Activated CD4-positive, alpha-beta memory T cell treated with anti-CD3 and anti-CD28 coated beads for 36 hours (primary cell): ENCODE measurements at regions not wholly inside any gene's neighbourhood (a gene's known extent, or its start where the extent isn't known, plus 50 kb on each side); places are given as distances from the start of the nearest gene placed in this dataset.

Experiments used
- CTCF ChIA-PET: fragments of 350-600 bp; sonication (Branson Sonifier 250); formaldehyde crosslinking; loops from one replicate; lab custom pipeline; 2021; ENCODE audit warnings: antibody characterized with exemption, inconsistent platforms; lab: Charles Lee
- POLR2A ChIA-PET: fragments of 350-600 bp; sonication (Branson Sonifier 250); formaldehyde crosslinking; loops from one replicate; lab custom pipeline; 2021; ENCODE audit warnings: antibody characterized with exemption; lab: Charles Lee
- DNase-seq: peaks from one replicate; pipeline ENCODE4 v3.0.0-alpha.2; 2020
- H3K27ac Mint-ChIP-seq: one replicate; pipeline ENCODE4 v1.8.0; 2021; ENCODE audit warnings: mixed read lengths
- H3K27me3 Mint-ChIP-seq: one replicate; pipeline ENCODE4 v1.8.0; 2021; ENCODE audit warnings: mixed read lengths
- H3K36me3 Mint-ChIP-seq: one replicate; pipeline ENCODE4 v1.8.0; 2021; ENCODE audit warnings: mixed read lengths
- H3K4me1 Mint-ChIP-seq: one replicate; pipeline ENCODE4 v1.8.0; 2021; ENCODE audit warnings: low read depth, mixed read lengths
- H3K4me3 Mint-ChIP-seq: one replicate; pipeline ENCODE4 v1.8.0; 2021; ENCODE audit warnings: mild to moderate bottlenecking, mixed read lengths
- H3K9me3 Mint-ChIP-seq: one replicate; pipeline ENCODE4 v1.8.0; 2021; ENCODE audit warnings: mixed read lengths
- intact Hi-C: fragments of 100-400 bp; cut with micrococcal nuclease; formaldehyde crosslinking; loops from one replicate; pipeline ENCODE4 v1.15.1; 2023

DNA sequence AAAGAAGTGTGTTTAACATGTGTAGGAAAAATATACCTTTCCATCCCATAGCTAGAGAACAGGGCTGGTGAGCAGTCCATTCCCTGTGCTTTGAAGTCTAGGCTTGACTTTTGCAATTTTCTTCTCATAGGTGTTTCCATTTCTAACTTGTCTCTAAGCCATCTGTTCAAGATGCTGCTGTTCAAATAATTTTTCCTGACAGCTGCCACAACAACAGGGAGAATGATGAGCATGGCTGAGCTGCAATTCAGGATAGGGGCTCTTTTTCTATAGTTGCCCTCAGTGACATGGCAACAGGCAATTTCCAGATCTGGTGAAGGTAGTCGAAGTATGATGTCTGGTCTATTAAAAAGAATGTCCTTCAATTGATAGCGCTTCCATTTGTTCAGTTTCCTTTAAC lies 103.0 kb upstream of the HS3ST5 start:
- intact Hi-C loops, result no loop called here
- no peaks in the 10 kb centered on the region for H3K4me1 Mint-ChIP-seq
- H3K27ac Mint-ChIP-seq, result no peak overlapping the region
- H3K4me3 Mint-ChIP-seq, result no peak overlapping the region
- DNase-seq, result no peak
- no peaks in the 10 kb centered on the region for H3K27me3 Mint-ChIP-seq
- no peaks in the 10 kb centered on the region for H3K9me3 Mint-ChIP-seq
- CTCF ChIA-PET, result no interaction called here
- POLR2A ChIA-PET, result no interaction called here
- no peaks in the 10 kb centered on the region for H3K36me3 Mint-ChIP-seq

DNA sequence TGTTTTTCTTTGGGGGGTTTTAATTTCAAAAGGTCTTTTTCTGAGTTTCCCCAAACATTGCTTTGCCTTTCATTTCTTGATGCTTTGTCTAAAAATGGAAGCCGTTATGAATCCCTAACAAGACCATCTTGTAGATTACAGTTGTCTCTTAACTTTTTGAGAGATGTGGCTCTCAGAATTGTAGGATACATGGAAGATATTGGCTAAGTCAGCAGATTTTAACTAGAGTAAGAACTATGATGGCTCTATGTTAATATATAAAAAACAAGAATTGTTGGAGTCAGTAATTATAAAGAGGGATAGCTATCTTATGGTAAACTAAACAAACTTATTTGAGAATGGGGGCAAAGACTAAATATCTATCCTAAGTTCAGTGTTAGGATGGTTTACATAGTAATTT lies 96.6 kb upstream of the HS3ST5 start:
- H3K27me3 Mint-ChIP-seq, result no peaks in the 10 kb centered on the region
- no peak overlapping the region for H3K27ac Mint-ChIP-seq
- no peaks in the 10 kb centered on the region for H3K36me3 Mint-ChIP-seq
- no peak for DNase-seq
- ChIA-PET POLR2A (no interaction called here), CTCF (no interaction called here)
- no peaks in the 10 kb centered on the region for H3K4me1 Mint-ChIP-seq
- H3K4me3 Mint-ChIP-seq, result no peak overlapping the region
- intact Hi-C loops, result no loop called here
- H3K9me3 Mint-ChIP-seq, result no peaks in the 10 kb centered on the region

DNA sequence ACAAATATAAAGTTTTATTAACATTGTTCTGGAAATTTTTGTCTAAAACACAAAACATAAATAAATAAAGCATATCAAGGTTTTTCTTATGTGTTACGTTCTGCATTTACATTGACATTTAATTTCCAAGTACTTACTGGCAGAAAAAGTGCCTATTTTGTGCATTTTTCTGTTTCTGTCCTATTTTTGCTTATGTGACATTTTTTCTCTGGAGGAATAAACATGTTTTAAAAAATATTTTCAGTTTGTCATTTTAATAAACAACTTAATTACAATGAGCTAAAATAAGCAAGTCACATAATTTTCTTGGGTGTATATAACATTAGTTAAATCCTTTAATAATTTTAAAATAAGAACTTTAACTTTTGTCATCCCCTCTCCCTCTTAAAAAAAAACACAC lies 94.4 kb upstream of the HS3ST5 start:
- H3K4me3 Mint-ChIP-seq, result no peak overlapping the region
- H3K27ac Mint-ChIP-seq, result no peak overlapping the region
- no peaks in the 10 kb centered on the region for H3K4me1 Mint-ChIP-seq
- H3K9me3 Mint-ChIP-seq, result no peaks in the 10 kb centered on the region
- CTCF ChIA-PET, result no interaction called here
- intact Hi-C loops, result no loop called here
- DNase-seq, result no peak
- no peaks in the 10 kb centered on the region for H3K27me3 Mint-ChIP-seq
- POLR2A ChIA-PET, result no interaction called here
- no peaks in the 10 kb centered on the region for H3K36me3 Mint-ChIP-seq

DNA sequence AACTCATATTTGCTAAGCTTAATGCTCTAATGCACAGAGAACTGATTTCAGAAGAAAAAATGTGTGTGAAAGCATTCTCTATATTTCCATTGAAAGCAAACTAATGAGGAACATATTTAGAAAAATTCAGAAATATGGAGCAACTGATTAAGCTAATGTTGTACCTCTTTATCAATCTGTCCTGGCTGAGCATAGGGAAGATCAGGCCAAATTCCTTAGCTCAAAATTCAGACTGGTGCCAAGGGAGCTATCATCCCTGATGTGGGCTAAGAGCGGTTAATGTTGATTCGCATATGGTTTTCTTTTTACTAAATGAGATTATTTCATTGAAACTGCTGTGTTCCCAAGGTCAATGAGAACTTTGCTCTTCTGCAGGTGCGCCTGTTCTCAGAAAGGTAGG lies 93.9 kb upstream of the HS3ST5 start:
- Mint-ChIP-seq H3K4me3 (no peak overlapping the region), H3K9me3 (no peaks in the 10 kb centered on the region), H3K27ac (no peak overlapping the region), H3K36me3 (no peaks in the 10 kb centered on the region), H3K4me1 (no peaks in the 10 kb centered on the region), H3K27me3 (no peaks in the 10 kb centered on the region)
- ChIA-PET CTCF (no interaction called here), POLR2A (no interaction called here)
- intact Hi-C loops, result no loop called here
- DNase-seq, result no peak

DNA sequence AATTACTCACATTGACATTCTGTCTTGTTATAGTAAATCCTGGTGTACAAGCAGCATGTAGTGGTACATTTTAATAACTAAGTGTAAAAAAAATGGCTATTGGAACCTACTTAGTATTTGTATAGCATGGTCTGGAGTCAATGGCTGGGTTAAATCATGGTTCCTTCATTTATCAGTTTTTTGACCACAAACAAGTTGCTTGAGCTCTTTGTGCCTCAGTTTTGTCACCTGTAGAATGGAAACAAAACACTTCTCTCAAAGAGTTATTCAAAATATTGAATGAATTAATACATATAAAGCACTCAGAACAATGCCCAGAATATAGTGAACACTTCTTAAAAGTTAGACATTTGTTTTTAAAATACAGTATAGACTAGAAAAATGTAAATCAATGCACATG lies 93.2 kb upstream of the HS3ST5 start:
- intact Hi-C loops, result no loop called here
- Mint-ChIP-seq H3K9me3 (no peaks in the 10 kb centered on the region), H3K27me3 (no peaks in the 10 kb centered on the region), H3K36me3 (no peaks in the 10 kb centered on the region), H3K27ac (no peak overlapping the region), H3K4me3 (no peak overlapping the region), H3K4me1 (no peaks in the 10 kb centered on the region)
- ChIA-PET POLR2A (no interaction called here), CTCF (no interaction called here)
- DNase-seq, result no peak

DNA sequence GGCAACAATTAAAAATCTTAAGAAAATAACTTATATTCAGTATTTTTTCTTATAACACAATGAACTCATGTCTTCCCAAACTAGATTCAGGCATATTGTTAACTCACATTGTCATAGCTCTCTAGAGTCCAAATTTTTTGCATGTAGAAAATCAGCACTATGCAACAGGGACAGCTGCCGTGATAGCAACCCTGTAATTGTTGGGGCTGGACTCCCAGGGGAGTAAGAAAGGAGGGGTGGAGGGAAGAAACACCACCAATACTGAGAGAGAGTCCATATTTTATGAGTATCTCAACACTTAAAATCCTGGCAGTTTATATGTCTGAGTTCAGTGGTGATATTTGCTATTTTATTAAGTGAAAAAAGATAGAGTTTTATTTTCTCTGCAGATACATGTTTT lies 89.6 kb upstream of the HS3ST5 start:
- no peaks in the 10 kb centered on the region for H3K9me3 Mint-ChIP-seq
- ChIA-PET POLR2A (no interaction called here), CTCF (no interaction called here)
- DNase-seq, result no peak
- no peak overlapping the region for H3K4me3 Mint-ChIP-seq
- H3K4me1 Mint-ChIP-seq, result no peaks in the 10 kb centered on the region
- intact Hi-C loops, result no loop called here
- H3K27me3 Mint-ChIP-seq, result no peaks in the 10 kb centered on the region
- no peaks in the 10 kb centered on the region for H3K36me3 Mint-ChIP-seq
- H3K27ac Mint-ChIP-seq, result no peak overlapping the region

DNA sequence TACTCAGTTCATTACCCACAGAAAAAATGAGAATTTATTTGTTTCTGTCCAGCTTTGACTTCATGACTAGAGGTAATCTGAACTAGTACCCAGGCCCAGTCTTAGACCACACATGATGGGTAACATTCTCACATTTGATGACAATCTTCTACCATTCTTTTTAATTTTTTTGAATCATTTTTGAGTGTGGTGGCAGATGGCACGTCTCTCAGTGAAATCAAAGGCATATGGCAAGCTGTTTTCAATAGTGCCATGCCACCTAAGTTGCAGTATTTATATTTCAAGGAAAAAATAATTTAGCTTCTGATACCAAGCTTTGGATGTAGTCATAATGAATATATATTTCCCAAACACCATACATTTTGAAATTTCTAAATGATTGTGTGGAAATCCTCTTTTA lies 88.8 kb upstream of the HS3ST5 start:
- ChIA-PET POLR2A (no interaction called here), CTCF (no interaction called here)
- no peak overlapping the region for H3K27ac Mint-ChIP-seq
- H3K36me3 Mint-ChIP-seq, result no peaks in the 10 kb centered on the region
- no peak for DNase-seq
- no peaks in the 10 kb centered on the region for H3K27me3 Mint-ChIP-seq
- H3K4me3 Mint-ChIP-seq, result no peak overlapping the region
- intact Hi-C loops, result no loop called here
- H3K4me1 Mint-ChIP-seq, result no peaks in the 10 kb centered on the region
- H3K9me3 Mint-ChIP-seq, result no peaks in the 10 kb centered on the region

DNA sequence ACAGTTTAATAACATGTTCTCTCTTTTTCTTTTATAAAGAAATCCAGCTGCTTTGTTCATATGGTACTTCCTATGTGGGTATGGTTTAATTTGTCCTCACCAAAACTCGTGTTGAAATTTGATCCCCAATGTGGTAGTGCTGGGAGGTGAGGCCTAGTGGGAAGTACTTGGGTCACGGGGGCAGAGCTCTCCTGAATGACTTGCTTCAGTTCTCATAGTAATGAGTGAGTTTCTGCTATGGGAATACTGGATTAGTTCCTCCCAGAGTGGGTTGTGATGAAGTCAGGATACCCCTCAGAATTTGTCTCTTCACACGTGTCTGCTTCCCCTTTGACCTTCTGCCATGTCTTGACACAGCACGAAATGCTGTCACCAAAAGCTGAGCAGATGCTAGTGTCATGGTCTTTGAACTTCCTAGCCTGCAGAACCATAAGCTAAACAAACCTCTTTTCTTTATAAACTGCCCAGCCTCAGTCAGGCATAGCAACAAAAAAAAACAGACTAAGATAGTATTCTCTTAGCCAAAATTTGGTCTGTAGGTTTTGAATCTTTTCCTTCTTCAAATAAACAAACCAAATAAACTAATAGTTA lies 87.8 kb upstream of the HS3ST5 start:
- H3K4me3 Mint-ChIP-seq, result no peak overlapping the region
- intact Hi-C loops, result no loop called here

DNA sequence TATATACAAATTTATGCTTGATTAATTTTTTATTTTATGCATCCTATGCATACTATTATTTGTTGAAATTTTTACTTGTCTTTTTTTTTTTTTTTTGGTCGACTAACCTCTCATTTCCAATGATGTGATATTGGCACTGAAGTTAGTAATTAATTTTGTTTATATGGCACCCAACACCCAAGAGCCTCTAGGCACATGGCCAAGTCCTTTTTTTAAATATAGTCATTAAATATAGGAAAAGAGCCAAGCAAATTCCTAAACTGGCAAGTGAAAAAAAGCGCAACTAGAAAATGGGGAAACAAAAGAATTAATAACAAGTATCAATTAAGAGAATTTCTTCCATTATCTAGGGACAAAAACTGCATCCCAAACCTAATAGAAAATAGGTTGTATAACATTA lies 85.5 kb upstream of the HS3ST5 start:
- H3K27ac Mint-ChIP-seq, result no peak overlapping the region
- H3K4me3 Mint-ChIP-seq, result no peak overlapping the region
- no peaks in the 10 kb centered on the region for H3K4me1 Mint-ChIP-seq
- ChIA-PET CTCF (no interaction called here), POLR2A (no interaction called here)
- H3K36me3 Mint-ChIP-seq, result no peaks in the 10 kb centered on the region
- no peak for DNase-seq
- no peaks in the 10 kb centered on the region for H3K27me3 Mint-ChIP-seq
- H3K9me3 Mint-ChIP-seq, result peaks cover 3% of the 10 kb centered on the region
- intact Hi-C loops, result no loop called here

More for the DNA sequence above, 87.8 kb upstream of the HS3ST5 start:
- Mint-ChIP-seq H3K9me3 (no peaks in the 10 kb centered on the region), H3K36me3 (no peaks in the 10 kb centered on the region), H3K27ac (no peak overlapping the region), H3K27me3 (no peaks in the 10 kb centered on the region), H3K4me1 (no peaks in the 10 kb centered on the region)
- POLR2A ChIA-PET, result no interaction called here
- no peak for DNase-seq
- CTCF ChIA-PET, result no interaction called here

DNA sequence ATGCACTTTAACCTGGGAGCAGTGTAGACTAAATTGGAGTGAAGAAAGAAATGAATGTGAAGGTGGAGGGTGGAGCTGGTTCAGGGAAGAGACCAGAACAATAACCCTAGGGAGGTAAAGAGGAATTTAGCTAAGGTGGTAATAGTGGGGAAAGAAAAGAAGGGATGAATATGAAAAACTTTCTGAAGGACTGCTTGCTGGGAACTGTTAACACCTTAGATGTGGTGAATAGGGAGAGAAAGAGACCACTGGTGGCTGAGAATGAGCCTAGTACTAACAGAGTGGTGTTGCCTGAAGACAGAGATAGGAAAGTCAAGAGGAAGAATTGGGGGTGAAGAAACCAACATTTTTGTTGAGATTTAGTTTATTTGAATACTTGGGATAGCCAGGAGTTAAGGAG lies 78.4 kb upstream of the HS3ST5 start:
- intact Hi-C loops, result no loop called here
- H3K9me3 Mint-ChIP-seq, result peaks cover 3% of the 10 kb centered on the region
- no peak overlapping the region for H3K27ac Mint-ChIP-seq
- no peak for DNase-seq
- H3K4me3 Mint-ChIP-seq, result no peak overlapping the region
- POLR2A ChIA-PET, result no interaction called here
- H3K27me3 Mint-ChIP-seq, result no peaks in the 10 kb centered on the region
- no peaks in the 10 kb centered on the region for H3K4me1 Mint-ChIP-seq
- CTCF ChIA-PET, result no interaction called here
- no peaks in the 10 kb centered on the region for H3K36me3 Mint-ChIP-seq

DNA sequence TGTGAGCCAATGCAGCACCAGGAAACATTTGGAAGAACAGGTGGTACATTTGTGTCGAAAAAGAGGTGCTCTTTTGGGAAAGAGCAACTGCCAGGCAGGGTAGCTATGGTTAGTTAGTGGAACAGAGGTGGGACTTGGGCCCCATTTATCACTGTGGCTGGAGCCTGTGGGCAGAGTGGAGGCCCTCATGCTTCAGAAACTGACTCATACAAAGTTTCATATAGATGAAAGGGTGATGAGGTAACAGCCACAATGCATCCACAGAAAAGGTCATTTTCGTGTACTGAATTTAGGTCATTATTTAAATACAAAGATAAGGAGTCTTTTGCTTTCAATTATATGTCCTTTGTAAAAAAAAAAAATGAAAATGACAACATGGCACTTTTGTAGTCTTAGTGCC lies 76.4 kb upstream of the HS3ST5 start:
- POLR2A ChIA-PET, result no interaction called here
- Mint-ChIP-seq H3K36me3 (no peaks in the 10 kb centered on the region), H3K9me3 (no peaks in the 10 kb centered on the region), H3K4me3 (no peak overlapping the region), H3K27me3 (no peaks in the 10 kb centered on the region), H3K27ac (no peak overlapping the region), H3K4me1 (no peaks in the 10 kb centered on the region)
- intact Hi-C loops, result no loop called here
- CTCF ChIA-PET, result no interaction called here
- DNase-seq, result no peak

DNA sequence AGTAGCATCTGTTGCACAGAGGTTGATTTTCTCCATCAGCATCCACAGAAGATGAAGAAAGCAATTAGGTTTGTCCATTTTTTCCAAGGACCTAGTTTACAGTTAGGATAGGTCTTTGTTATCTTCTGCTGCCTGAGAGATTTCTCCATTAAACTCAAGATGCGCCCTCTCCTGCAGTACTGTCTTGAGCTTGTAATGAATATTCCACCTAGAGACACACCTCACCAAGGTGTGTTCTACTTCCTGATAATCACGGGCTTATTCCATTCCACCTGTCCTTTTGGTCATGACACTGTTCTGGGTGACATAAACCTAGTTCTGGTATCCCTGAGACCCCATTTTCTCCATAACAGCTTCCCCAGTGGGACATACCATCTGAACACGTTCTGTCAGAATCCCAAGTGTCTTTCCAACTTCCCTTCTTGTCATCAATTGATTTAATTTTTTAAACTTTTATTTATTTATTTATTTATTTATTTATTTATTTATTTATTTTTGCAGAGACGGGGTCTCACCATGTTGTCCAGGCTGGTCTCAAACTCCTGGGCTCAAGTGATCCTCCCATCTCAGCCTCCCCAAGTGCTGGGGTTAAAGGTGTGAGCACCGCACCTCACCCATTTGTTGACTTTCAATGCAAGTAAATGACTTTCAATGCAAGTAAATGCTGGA lies 75.6 kb upstream of the HS3ST5 start:
- no peaks in the 10 kb centered on the region for H3K27me3 Mint-ChIP-seq
- H3K4me3 Mint-ChIP-seq, result no peak overlapping the region
- H3K4me1 Mint-ChIP-seq, result no peaks in the 10 kb centered on the region
- H3K27ac Mint-ChIP-seq, result no peak overlapping the region
- ChIA-PET CTCF (no interaction called here), POLR2A (no interaction called here)
- intact Hi-C loops, result no loop called here
- no peaks in the 10 kb centered on the region for H3K36me3 Mint-ChIP-seq
- H3K9me3 Mint-ChIP-seq, result no peaks in the 10 kb centered on the region
- no peak for DNase-seq

DNA sequence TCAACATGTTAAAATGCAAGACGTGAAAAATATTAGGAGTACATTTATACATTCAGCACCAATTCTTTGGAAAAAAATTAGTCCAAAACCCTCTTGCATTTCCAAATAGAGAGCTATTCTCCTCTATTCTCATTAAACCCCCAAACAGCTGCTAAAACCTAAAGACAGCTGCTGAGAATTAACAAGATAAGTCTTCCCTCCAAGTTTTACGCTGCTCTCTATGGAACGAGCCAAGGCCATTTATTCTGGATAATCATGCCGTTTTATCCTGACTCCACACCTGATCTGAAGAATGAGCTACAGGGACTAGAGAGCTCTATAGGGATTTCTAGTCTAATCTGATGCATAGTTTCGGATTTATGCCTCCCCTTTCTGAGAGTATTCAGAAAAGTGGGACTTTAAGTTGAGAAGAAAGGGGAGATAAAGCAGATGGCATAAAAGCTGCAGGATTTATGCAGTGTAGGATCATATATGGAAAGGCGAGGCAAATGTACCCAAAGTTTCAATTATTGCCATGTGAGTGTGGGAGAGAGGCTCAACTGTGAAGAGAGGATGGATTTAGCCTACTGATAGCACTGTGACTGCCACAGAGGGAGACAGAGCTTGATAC lies 64.7 kb upstream of the HS3ST5 start:
- intact Hi-C loops, result no loop called here
- Mint-ChIP-seq H3K27me3 (no peaks in the 10 kb centered on the region), H3K9me3 (no peaks in the 10 kb centered on the region), H3K4me3 (no peak overlapping the region), H3K4me1 (no peaks in the 10 kb centered on the region), H3K36me3 (no peaks in the 10 kb centered on the region), H3K27ac (no peak overlapping the region)
- ChIA-PET POLR2A (no interaction called here), CTCF (no interaction called here)
- no peak for DNase-seq
